ENCODE measurements at regions not wholly inside any gene's neighbourhood (a gene's known extent, or its start where the extent isn't known, plus 50 kb on each side); places are given as distances from the start of the nearest gene placed in this dataset.
"Not testable (repeated sequence)": the region's sequence is repeated elsewhere in the genome, so short reads cannot be mapped to it uniquely, and the experiment has no call there.

DNA sequence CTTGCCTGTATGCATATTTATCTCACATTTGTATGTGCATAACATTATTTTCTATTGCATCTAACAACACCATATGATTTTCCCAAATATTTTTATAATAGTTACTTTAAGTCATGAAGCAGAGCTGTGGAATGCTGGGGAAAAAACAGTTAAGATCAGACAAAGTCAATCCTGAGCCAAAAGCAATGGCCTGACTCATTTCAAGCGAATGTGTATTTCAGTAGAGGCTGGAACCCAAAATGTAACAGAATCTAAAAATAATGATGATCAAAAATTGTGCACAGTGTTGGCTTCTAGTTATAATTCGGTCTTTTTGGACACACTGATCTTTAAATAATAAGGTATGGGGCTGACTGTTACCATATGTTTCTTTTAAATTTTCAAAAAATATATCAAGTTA lies 516.2 kb upstream of the ADGRL3 start:
- H4K20me1 ChIP-seq (ENCODE audit: insufficient read depth), result no peaks in the 10 kb centered on the region
- peak overlapping the region; percentile 58 for H3K27ac ChIP-seq
- no peaks in the 10 kb centered on the region for H3K9me2 ChIP-seq (ENCODE audit: insufficient read depth)
- TF ChIP-seq EZH2phosphoT487 (IDR thresholded peaks at IDR 0.05; ENCODE audit: insufficient read depth, low read depth) (no peak), EZH2 (IDR thresholded peaks at IDR 0.05; ENCODE audit: insufficient read depth, poor library complexity, severe bottlenecking) (no peak)
- WGBS, 2 experiments (ENCODE audit: low coverage in 1 of 2, low lambda C conversion rate in 2 of 2, missing lambda C conversion rate in 2 of 2), result 1 to 2% methylated on average over 2 of the region's 2 CpGs
- H3K9me3 ChIP-seq (ENCODE audit: low read depth), result no peaks in the 10 kb centered on the region
- DNase-seq, result peak; percentile 25
- H3K4me3 ChIP-seq, result no peak overlapping the region
- H3F3A ChIP-seq (ENCODE audit: insufficient read depth), result no peaks in the 10 kb centered on the region
- no peaks in the 10 kb centered on the region for H3K79me2 ChIP-seq (ENCODE audit: insufficient read depth)
- H3K9ac ChIP-seq, result no peak overlapping the region
- no peaks in the 10 kb centered on the region for H3K4me1 ChIP-seq (ENCODE audit: insufficient read depth)
- no peaks in the 10 kb centered on the region for H3K36me3 ChIP-seq (ENCODE audit: low read depth)
- H3K27me3 ChIP-seq (replicated peaks; ENCODE audit: insufficient read depth), result no peaks in the 10 kb centered on the region
- in situ Hi-C loops (cut with MboI), result no loop called here
- H3K4me2 ChIP-seq (ENCODE audit: unreplicated experiment), result no peak overlapping the region
- H2AFZ ChIP-seq, result no peak overlapping the region

DNA sequence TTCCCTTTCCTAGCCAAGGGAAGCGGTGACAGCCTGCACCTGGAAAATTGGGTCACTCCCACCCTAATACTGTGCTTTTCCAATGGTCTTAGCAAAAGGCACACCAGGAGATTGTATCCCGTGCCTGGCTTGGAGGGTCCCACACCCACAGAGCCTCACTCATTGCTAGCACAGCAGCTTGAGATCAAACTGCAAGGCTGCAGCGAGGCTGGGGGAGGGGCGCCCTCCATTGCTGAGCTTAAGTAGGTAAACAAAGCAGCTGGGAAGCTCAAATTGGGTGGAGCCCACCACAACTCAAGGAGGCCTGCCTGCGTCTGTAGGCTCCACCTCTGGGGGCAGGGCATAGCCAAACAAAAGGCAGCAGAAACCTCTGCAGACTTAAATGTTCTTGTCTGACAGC lies 504.1 kb upstream of the ADGRL3 start:
- H3K36me3 ChIP-seq (ENCODE audit: low read depth); H3K4me1 ChIP-seq (ENCODE audit: insufficient read depth); H3K4me3 ChIP-seq; H2AFZ ChIP-seq; H3K4me2 ChIP-seq (ENCODE audit: unreplicated experiment); in situ Hi-C loops (cut with MboI); H3K27ac ChIP-seq; DNase-seq; H3K79me2 ChIP-seq (ENCODE audit: insufficient read depth); H3K9ac ChIP-seq; H3K27me3 ChIP-seq (replicated peaks; ENCODE audit: insufficient read depth); H3K9me2 ChIP-seq (ENCODE audit: insufficient read depth); H3K9me3 ChIP-seq (ENCODE audit: low read depth); H3F3A ChIP-seq (ENCODE audit: insufficient read depth); H4K20me1 ChIP-seq (ENCODE audit: insufficient read depth): not testable (repeated sequence)
- WGBS, 2 experiments (ENCODE audit: low coverage in 1 of 2, low lambda C conversion rate in 2 of 2, missing lambda C conversion rate in 2 of 2), result 22 to 26% methylated on average over 5 of the region's 5 CpGs

DNA sequence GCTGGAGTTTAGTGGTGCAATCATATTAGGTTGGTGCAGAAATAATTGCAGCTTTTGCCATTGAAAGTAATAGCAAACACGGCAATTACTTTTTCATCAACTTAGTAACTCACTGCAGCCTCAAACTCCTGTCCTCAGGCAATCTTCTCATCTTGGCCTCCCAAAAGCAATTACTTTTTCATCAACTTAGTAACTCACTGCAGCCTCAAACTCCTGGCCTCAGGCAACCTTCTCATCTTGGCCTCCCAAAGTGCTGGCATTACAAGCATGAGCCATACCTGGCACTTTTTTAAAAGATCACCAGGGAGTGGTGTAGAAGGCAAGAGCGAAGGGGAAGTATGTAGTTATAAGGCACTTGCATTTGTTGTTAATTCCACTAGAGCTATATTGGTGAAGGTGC lies 491.1 kb upstream of the ADGRL3 start:
- in situ Hi-C loops (cut with MboI), result no loop called here
- TF ChIP-seq EZH2phosphoT487 (IDR thresholded peaks at IDR 0.05; ENCODE audit: insufficient read depth, low read depth), result no peak
- TF ChIP-seq EZH2 (IDR thresholded peaks at IDR 0.05; ENCODE audit: insufficient read depth, poor library complexity, severe bottlenecking), result no peak
- Histone ChIP-seq H3K9me2 (ENCODE audit: insufficient read depth) (no peaks in the 10 kb centered on the region), H3K4me1 (ENCODE audit: insufficient read depth) (no peaks in the 10 kb centered on the region), H3K4me3 (no peak overlapping the region), H3K9ac (no peak overlapping the region), H2AFZ (no peak overlapping the region), H3F3A (ENCODE audit: insufficient read depth) (no peaks in the 10 kb centered on the region), H3K9me3 (ENCODE audit: low read depth) (no peaks in the 10 kb centered on the region), H3K79me2 (ENCODE audit: insufficient read depth) (no peaks in the 10 kb centered on the region), H4K20me1 (ENCODE audit: insufficient read depth) (no peaks in the 10 kb centered on the region), H3K36me3 (ENCODE audit: low read depth) (no peaks in the 10 kb centered on the region), H3K27me3 (replicated peaks; ENCODE audit: insufficient read depth) (no peaks in the 10 kb centered on the region), H3K27ac (no peak overlapping the region), H3K4me2 (ENCODE audit: unreplicated experiment) (no peak overlapping the region)
- WGBS, 2 experiments (ENCODE audit: low coverage in 1 of 2, low lambda C conversion rate in 2 of 2, missing lambda C conversion rate in 2 of 2), result 25% methylated on average over 2 of the region's 2 CpGs
- DNase-seq, result no peak

DNA sequence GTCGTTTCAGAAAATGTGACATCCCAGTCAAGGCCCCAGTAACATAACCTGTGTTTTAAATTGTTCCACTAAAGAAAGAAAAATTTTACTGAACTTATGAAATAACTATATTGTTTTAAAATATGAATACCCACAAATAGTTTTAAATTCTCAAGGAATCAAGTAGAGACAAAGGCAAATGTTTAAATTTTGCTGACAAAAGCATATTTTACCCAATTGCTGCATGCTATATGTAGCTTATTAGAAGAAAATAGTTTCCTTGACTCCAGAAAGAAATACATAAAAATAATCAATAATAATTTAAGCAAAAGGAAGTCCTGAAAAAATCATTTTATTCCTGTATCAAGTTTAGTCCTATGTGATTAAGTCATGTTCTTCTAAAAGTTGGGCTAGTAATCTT lies 481.3 kb upstream of the ADGRL3 start:
- H2AFZ ChIP-seq, result no peak overlapping the region
- in situ Hi-C loops (cut with MboI), result no loop called here
- 2 to 6% methylated on average over 1 of the region's 1 CpG for WGBS, 2 experiments (ENCODE audit: low coverage in 1 of 2, low lambda C conversion rate in 2 of 2, missing lambda C conversion rate in 2 of 2)
- no peaks in the 10 kb centered on the region for H3K4me1 ChIP-seq (ENCODE audit: insufficient read depth)
- no peaks in the 10 kb centered on the region for H3K9me3 ChIP-seq (ENCODE audit: low read depth)
- H3K27me3 ChIP-seq (replicated peaks; ENCODE audit: insufficient read depth), result no peaks in the 10 kb centered on the region
- no peaks in the 10 kb centered on the region for H3K79me2 ChIP-seq (ENCODE audit: insufficient read depth)
- no peak for TF ChIP-seq EZH2 (IDR thresholded peaks at IDR 0.05; ENCODE audit: insufficient read depth, poor library complexity, severe bottlenecking)
- TF ChIP-seq EZH2phosphoT487 (IDR thresholded peaks at IDR 0.05; ENCODE audit: insufficient read depth, low read depth), result no peak
- H3K27ac ChIP-seq, result no peak overlapping the region
- no peak overlapping the region for H3K9ac ChIP-seq
- no peaks in the 10 kb centered on the region for H4K20me1 ChIP-seq (ENCODE audit: insufficient read depth)
- H3K4me3 ChIP-seq, result no peak overlapping the region
- H3F3A ChIP-seq (ENCODE audit: insufficient read depth), result no peaks in the 10 kb centered on the region
- no peak for DNase-seq
- H3K36me3 ChIP-seq (ENCODE audit: low read depth), result no peaks in the 10 kb centered on the region
- no peaks in the 10 kb centered on the region for H3K9me2 ChIP-seq (ENCODE audit: insufficient read depth)
- no peak overlapping the region for H3K4me2 ChIP-seq (ENCODE audit: unreplicated experiment)

DNA sequence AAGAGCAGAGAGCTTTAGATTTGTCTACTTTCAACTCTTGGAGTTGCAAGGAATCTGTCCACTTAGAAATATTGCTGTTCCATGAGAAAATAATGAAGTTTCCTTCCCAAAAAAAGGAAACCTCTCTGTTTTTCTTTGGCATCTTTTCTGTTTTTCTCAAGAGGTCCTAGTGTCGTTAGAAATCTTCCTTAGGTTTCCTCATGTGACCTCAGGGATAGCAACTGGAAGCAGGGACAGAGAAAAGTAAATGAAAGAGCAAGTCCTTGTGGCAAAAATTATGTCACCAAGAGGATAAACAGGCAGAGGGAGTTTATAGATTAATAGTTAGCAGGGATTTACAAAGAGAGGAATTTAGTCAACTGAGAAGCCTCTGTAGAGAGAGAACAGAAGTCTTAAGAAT lies 478.4 kb upstream of the ADGRL3 start:
- Histone ChIP-seq H2AFZ (no peak overlapping the region), H3K36me3 (ENCODE audit: low read depth) (no peaks in the 10 kb centered on the region), H4K20me1 (ENCODE audit: insufficient read depth) (no peaks in the 10 kb centered on the region), H3K9ac (no peak overlapping the region), H3K27ac (no peak overlapping the region), H3K79me2 (ENCODE audit: insufficient read depth) (no peaks in the 10 kb centered on the region), H3K4me3 (no peak overlapping the region), H3K4me2 (ENCODE audit: unreplicated experiment) (no peak overlapping the region), H3K9me3 (ENCODE audit: low read depth) (no peaks in the 10 kb centered on the region), H3F3A (ENCODE audit: insufficient read depth) (no peaks in the 10 kb centered on the region), H3K4me1 (ENCODE audit: insufficient read depth) (no peaks in the 10 kb centered on the region), H3K9me2 (ENCODE audit: insufficient read depth) (no peaks in the 10 kb centered on the region), H3K27me3 (replicated peaks; ENCODE audit: insufficient read depth) (no peaks in the 10 kb centered on the region)
- in situ Hi-C loops (cut with MboI), result no loop called here
- DNase-seq, result no peak
- no peak for TF ChIP-seq EZH2 (IDR thresholded peaks at IDR 0.05; ENCODE audit: insufficient read depth, poor library complexity, severe bottlenecking)
- no peak for TF ChIP-seq EZH2phosphoT487 (IDR thresholded peaks at IDR 0.05; ENCODE audit: insufficient read depth, low read depth)
- WGBS, 2 experiments (ENCODE audit: low coverage in 1 of 2, low lambda C conversion rate in 2 of 2, missing lambda C conversion rate in 2 of 2), result 3% methylated on average over 1 of the region's 1 CpG

Measured in GM23248 (cell line).